H1 (cell line): ENCODE measurements at regions not wholly inside any gene's neighbourhood (a gene's known extent, or its start where the extent isn't known, plus 50 kb on each side); places are given as distances from the start of the nearest gene placed in this dataset.

Source experiments
- BACH1 ChIP-seq: IDR thresholded peaks from 2 replicates; pipeline ENCODE4 v1.6.1; 2012; ENCODE audit warnings: low read length, improper control_type of control experiment
- CBX5 ChIP-seq: fragments of 300-800, 300-1000 bp; sonication (generic); IDR thresholded peaks from 2 replicates; pipeline ENCODE4 v1.7.1; 2016; ENCODE audit warnings: antibody characterized with exemption, low read length, low read depth
- CHD7 ChIP-seq: fragments of 300-600 bp; sonication (generic); IDR thresholded peaks from 2 replicates; pipeline ENCODE4 v1.7.1; 2012; ENCODE audit warnings: low read length, moderate library complexity, mild to moderate bottlenecking, inconsistent platforms; ENCODE audit not compliant: insufficient replicate concordance
- E2F6 ChIP-seq: IDR thresholded peaks from 2 replicates; pipeline ENCODE4 v1.6.1; 2012; ENCODE audit warnings: inconsistent platforms
- JUND ChIP-seq: IDR thresholded peaks from 2 replicates; pipeline ENCODE4 v1.6.1; 2011; ENCODE audit warnings: mild to moderate bottlenecking, improper control_type of control experiment, low read length
- MAFK ChIP-seq: IDR thresholded peaks from 2 replicates; pipeline ENCODE4 v1.6.1; 2012; ENCODE audit warnings: low read depth, mild to moderate bottlenecking, improper control_type of control experiment, low read length
- NRF1 ChIP-seq: IDR thresholded peaks from 2 replicates; pipeline ENCODE4 v1.6.1; 2011; ENCODE audit warnings: mild to moderate bottlenecking, low read depth, low read length, improper control_type of control experiment
- RBBP5 ChIP-seq: IDR thresholded peaks from 2 replicates; pipeline ENCODE4 v1.7.1; 2012; ENCODE audit warnings: low read depth, mild to moderate bottlenecking, inconsistent platforms, low read length, moderate library complexity, borderline replicate concordance
- SIRT6 ChIP-seq: IDR thresholded peaks from one replicate; pipeline ENCODE4 v1.7.1; 2012; ENCODE audit warnings: low read length, inconsistent platforms
- SIX5 ChIP-seq: IDR thresholded peaks from 2 replicates; pipeline ENCODE4 v1.6.1; 2011; ENCODE audit warnings: mild to moderate bottlenecking, low read depth, low read length
- YY1 ChIP-seq: IDR thresholded peaks from 2 replicates; pipeline ENCODE4 v1.6.1; 2011; ENCODE audit warnings: low read depth, mild to moderate bottlenecking, low read length
- ZNF274 ChIP-seq: IDR thresholded peaks from 2 replicates; pipeline ENCODE4 v1.7.0; 2012; ENCODE audit warnings: low read length, borderline replicate concordance; ENCODE audit errors: extremely low read depth

GRCh38 chr3:16720367-16720940 is 115.2 kb upstream of the DAZL start (continued):
- TF ChIP-seq CHD7 (no peak), RBBP5 (no peak), ZNF274 (no peak), MAFK (no peak), NRF1 (no peak), SIX5 (no peak), E2F6 (no peak), SIRT6 (no peak), BACH1 (no peak), CBX5 (no peak), YY1 (no peak), JUND (no peak)
